Neuron (in vitro differentiated cells): ENCODE measurements at regions not wholly inside any gene's neighbourhood (a gene's known extent, or its start where the extent isn't known, plus 50 kb on each side); places are given as distances from the start of the nearest gene placed in this dataset.

Experiments
- H2AFZ ChIP-seq: one replicate; pipeline ENCODE4 v1.6.1; 2013; ENCODE audit warnings: low read depth, mild to moderate bottlenecking, inconsistent platforms, low read length, moderate library complexity
- H3K27me3 ChIP-seq: one replicate; pipeline ENCODE4 v1.6.1; 2013; ENCODE audit warnings: low read length; ENCODE audit not compliant: insufficient read depth
- H3K36me3 ChIP-seq: one replicate; pipeline ENCODE4 v1.6.1; 2013; ENCODE audit warnings: low read length; ENCODE audit not compliant: insufficient read depth
- H3K4me1 ChIP-seq: one replicate; pipeline ENCODE4 v1.6.1; 2013; ENCODE audit warnings: low read length; ENCODE audit not compliant: insufficient read depth
- H3K4me3 ChIP-seq: 2 replicates; pipeline ENCODE4 v1.5.1; 2013; ENCODE audit warnings: mild to moderate bottlenecking, low read length, moderate library complexity
- H3K9me3 ChIP-seq: one replicate; pipeline ENCODE4 v1.6.1; 2013; ENCODE audit warnings: low read length

DNA sequence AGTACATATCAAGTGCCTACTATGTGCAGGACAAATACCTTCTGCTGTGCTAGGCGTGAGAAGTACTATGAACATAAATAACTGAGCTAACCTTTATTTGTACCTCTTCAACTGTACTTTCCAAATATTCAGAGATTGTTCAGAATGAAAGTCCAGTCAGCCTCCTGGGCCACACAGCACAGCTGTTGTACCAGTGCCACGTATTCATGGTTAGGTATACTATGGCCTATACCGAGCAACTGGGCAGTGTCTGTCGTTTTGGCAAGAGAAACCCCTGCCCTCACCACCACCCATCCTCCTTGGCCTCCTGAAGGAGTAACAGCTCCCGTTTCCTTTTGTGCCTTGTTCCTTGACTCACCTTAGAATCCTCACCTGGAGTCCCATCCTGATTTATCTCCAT is 53.0 kb downstream of the RASSF10 start:
- Histone ChIP-seq H3K27me3 (no peaks in the 10 kb centered on the region), H3K4me3 (no peak overlapping the region), H3K4me1 (no peaks in the 10 kb centered on the region), H3K36me3 (no peaks in the 10 kb centered on the region), H2AFZ (no peak overlapping the region), H3K9me3 (no peaks in the 10 kb centered on the region)

DNA sequence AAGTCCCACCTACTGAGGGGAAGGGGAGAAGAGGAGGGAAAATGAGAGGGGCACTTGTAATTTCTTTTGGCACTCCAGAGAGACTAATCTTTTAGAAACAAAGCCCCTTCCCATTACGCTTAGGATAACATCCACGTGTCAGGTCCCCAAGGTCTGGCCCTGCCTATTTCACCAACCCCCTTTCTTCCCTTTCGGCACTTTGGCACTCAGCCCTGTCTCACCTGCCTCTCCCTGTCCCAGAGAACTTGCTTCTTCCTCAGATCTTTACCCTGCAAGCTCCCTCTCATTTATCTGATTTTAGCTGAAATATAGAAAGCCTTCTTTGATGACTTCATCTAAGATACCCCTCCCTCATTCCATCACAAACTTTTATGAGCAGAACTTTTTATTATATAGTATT is 55.5 kb downstream of the RASSF10 start:
- Histone ChIP-seq H3K9me3 (no peaks in the 10 kb centered on the region), H2AFZ (no peak overlapping the region), H3K36me3 (no peaks in the 10 kb centered on the region), H3K4me1 (no peaks in the 10 kb centered on the region), H3K27me3 (no peaks in the 10 kb centered on the region), H3K4me3 (no peak overlapping the region)

- no peaks in the 10 kb centered on the region for H3K9me3 ChIP-seq
- H3K27me3 ChIP-seq, result no peaks in the 10 kb centered on the region
- H3K4me3 ChIP-seq, result no peak overlapping the region
- no peaks in the 10 kb centered on the region for H3K4me1 ChIP-seq
- H2AFZ ChIP-seq, result no peak overlapping the region
- no peaks in the 10 kb centered on the region for H3K36me3 ChIP-seq
Observed at GRCh38 chr11:13065200-13065787, 56.2 kb downstream of the RASSF10 start.

GRCh38 chr11:13068211-13068610 is 59.1 kb downstream of the RASSF10 start:
- no peaks in the 10 kb centered on the region for H3K9me3 ChIP-seq
- no peaks in the 10 kb centered on the region for H3K27me3 ChIP-seq
- H3K4me1 ChIP-seq, result no peaks in the 10 kb centered on the region
- H2AFZ ChIP-seq, result no peak overlapping the region
- H3K4me3 ChIP-seq, result no peak overlapping the region
- H3K36me3 ChIP-seq, result no peaks in the 10 kb centered on the region

GRCh38 chr11:13073119-13073981 is 64.2 kb downstream of the RASSF10 start:
- H3K4me3 ChIP-seq, result no peak overlapping the region
- H3K36me3 ChIP-seq, result no peaks in the 10 kb centered on the region
- H3K9me3 ChIP-seq, result no peaks in the 10 kb centered on the region
- H3K4me1 ChIP-seq, result no peaks in the 10 kb centered on the region
- H2AFZ ChIP-seq, result no peak overlapping the region
- no peaks in the 10 kb centered on the region for H3K27me3 ChIP-seq

- Histone ChIP-seq H3K4me1 (no peaks in the 10 kb centered on the region), H3K9me3 (no peaks in the 10 kb centered on the region)
Observed at GRCh38 chr11:13074714-13075464, 65.8 kb downstream of the RASSF10 start.

DNA sequence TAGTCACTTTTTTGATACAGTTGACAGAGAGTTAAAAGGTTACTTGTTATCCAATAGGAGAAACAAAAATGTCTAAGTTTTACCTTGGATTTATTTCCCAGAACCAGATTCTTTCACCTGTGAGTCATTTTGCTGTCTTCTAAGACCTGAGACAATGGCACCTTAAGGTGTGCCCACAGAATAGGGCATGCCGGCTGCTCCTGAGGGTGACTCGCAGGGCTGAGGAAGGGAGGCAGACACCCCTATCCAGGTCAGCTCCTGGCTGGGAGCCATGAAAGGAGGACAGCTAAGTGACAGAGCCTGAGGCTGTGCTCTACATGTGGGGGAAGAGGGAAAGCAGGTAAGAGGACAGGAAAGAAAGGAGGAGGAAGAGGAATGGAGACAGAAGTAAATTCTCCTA is 67.8 kb downstream of the RASSF10 start:
- Histone ChIP-seq H3K27me3 (no peaks in the 10 kb centered on the region), H3K4me1 (no peaks in the 10 kb centered on the region), H3K4me3 (no peak overlapping the region), H2AFZ (no peak overlapping the region), H3K9me3 (no peaks in the 10 kb centered on the region), H3K36me3 (no peaks in the 10 kb centered on the region)

More at GRCh38 chr11:13074714-13075464, 65.8 kb downstream of the RASSF10 start:
- no peaks in the 10 kb centered on the region for H3K27me3 ChIP-seq
- no peak overlapping the region for H2AFZ ChIP-seq
- H3K4me3 ChIP-seq, result no peak overlapping the region
- H3K36me3 ChIP-seq, result no peaks in the 10 kb centered on the region

DNA sequence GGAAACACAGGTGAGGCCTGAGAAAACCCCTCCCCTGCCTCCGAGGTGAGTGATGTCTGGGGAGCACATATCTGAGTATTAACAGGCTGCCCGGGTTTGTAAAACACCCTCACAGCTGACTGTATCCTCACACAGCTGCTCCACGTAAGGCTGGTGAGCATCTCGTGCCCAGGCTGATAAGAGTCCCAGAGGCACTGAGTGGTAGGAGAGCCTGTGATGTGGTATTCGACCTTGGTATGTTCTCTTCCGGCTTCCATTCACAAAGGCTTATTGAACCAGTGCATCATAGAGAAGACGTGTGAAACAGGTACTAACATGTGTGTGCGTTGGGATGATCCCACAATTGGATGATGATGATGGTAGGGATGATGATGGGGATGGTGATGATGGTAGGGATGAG is 71.7 kb downstream of the RASSF10 start:
- no peaks in the 10 kb centered on the region for H3K4me1 ChIP-seq
- H2AFZ ChIP-seq, result no peak overlapping the region
- H3K27me3 ChIP-seq, result peaks cover 2% of the 10 kb centered on the region
- no peaks in the 10 kb centered on the region for H3K36me3 ChIP-seq
- no peak overlapping the region for H3K4me3 ChIP-seq
- no peaks in the 10 kb centered on the region for H3K9me3 ChIP-seq

DNA sequence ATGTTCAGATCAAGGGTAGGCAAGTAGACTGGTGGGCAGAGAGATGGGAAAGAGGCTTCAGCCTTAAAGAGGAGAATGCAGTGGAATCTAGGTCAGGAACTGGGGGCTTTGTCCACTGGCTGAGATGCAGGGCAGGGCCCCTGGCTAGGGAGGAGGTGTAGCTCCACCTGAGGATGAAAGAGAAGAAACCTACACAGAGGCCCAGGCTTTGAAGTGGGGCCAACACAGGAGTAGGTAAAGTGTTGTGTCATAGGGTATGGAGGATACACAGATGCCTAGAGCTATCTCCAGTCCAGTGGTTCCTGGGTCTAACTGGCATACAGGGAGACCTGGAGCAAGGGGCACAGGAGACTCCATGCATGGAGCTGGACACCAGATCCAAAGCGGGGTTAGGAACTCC is 73.5 kb downstream of the RASSF10 start:
- Histone ChIP-seq H3K4me1 (no peaks in the 10 kb centered on the region), H2AFZ (no peak overlapping the region), H3K4me3 (no peak overlapping the region), H3K36me3 (no peaks in the 10 kb centered on the region), H3K27me3 (peaks cover 2% of the 10 kb centered on the region), H3K9me3 (no peaks in the 10 kb centered on the region)

DNA sequence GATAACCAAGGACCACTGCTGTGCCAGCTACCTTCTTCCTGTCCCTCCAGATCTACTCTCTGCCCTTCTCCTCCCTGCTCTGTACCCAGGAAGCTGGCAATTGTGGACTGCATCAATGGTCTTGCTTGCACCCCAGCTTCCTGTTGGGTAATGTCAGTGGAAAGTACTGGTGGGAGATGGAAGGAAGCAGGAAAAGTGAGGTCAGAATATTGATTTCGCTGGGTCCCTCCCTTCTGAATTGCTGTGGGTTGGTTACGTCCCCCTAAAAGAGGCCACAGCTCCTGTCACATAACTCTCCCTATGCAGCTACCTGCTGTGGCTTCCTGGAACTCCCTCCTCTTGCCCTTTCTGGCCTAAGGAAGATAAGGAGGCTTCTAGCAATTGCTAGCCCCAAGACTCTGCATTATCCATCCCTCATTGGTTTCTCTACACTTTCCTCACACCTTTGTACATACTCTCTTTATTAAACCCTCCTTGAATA is 81.2 kb downstream of the RASSF10 start:
- H3K27me3 ChIP-seq, result peaks cover 2% of the 10 kb centered on the region
- no peak overlapping the region for H3K4me3 ChIP-seq
- no peaks in the 10 kb centered on the region for H3K4me1 ChIP-seq
- H3K9me3 ChIP-seq, result no peaks in the 10 kb centered on the region
- no peaks in the 10 kb centered on the region for H3K36me3 ChIP-seq
- H2AFZ ChIP-seq, result no peak overlapping the region

- Histone ChIP-seq H3K4me3 (no peak overlapping the region), H3K4me1 (no peaks in the 10 kb centered on the region), H2AFZ (no peak overlapping the region), H3K36me3 (no peaks in the 10 kb centered on the region), H3K27me3 (no peaks in the 10 kb centered on the region), H3K9me3 (no peaks in the 10 kb centered on the region)
Observed at GRCh38 chr11:13091373-13091772, 82.3 kb downstream of the RASSF10 start.

DNA sequence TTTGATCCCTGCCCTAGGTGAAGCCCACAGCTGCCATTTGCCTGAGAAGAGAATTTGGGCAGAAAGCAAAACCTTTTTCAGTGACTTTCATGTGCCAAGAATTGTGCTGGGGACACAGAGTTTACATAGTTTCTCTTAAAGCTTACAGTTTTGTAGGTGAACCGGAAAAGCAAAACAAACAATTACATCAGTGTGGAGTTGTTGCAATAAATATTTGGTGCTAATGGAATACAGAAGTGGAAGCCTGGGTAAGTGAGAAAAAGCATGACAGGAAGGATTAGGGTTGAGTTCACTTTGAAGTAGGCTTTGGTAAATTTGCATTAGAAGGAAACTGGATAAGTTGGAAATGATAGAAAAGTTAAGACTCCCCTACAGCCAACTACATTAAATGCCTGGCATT is 82.7 kb downstream of the RASSF10 start:
- Histone ChIP-seq H3K4me1 (no peaks in the 10 kb centered on the region), H3K4me3 (no peak overlapping the region), H2AFZ (no peak overlapping the region), H3K9me3 (no peaks in the 10 kb centered on the region), H3K27me3 (no peaks in the 10 kb centered on the region), H3K36me3 (no peaks in the 10 kb centered on the region)
